Esophagus muscularis mucosa (tissue), 4 donors: ENCODE measurements at regions not wholly inside any gene's neighbourhood (a gene's known extent, or its start where the extent isn't known, plus 50 kb on each side); places are given as distances from the start of the nearest gene placed in this dataset.

ENCODE experiments used
- DNase-seq: peaks from one replicate; pipeline ENCODE4 v3.0.0-alpha.2; 2017; ENCODE audit errors: extremely low spot score
- H3K27ac ChIP-seq, 4 donors: fragments of 200-600 bp; sonication (generic); replicated peaks in 1 of 4; 1 replicate in 3 of 4; 2 replicates in 1 of 4; pipeline ENCODE4 v1.5.1; 2016 to 2019; ENCODE audit warnings: mild to moderate bottlenecking in 1 of 4
- H3K27me3 ChIP-seq, 4 donors: fragments of 200-600 bp; sonication (generic); one replicate each; pipeline versions ENCODE4 v1.5.1 to v1.6.0; 2016 to 2019
- H3K36me3 ChIP-seq, 4 donors: fragments of 200-600 bp; sonication (generic); one replicate each; pipeline ENCODE4 v1.5.1; 2016 to 2019
- H3K4me1 ChIP-seq, 4 donors: fragments of 200-600 bp; sonication (generic); one replicate each; pipeline ENCODE4 v1.5.1; 2016 to 2019
- H3K4me3 ChIP-seq, 4 donors: fragments of 200-600 bp; sonication (generic); 1 replicate in 2 of 4; 2 replicates in 2 of 4; pipeline ENCODE4 v1.5.1; 2016 to 2019; ENCODE audit warnings: mild to moderate bottlenecking in 4 of 4, moderate library complexity in 1 of 4
- H3K9me3 ChIP-seq, 4 donors: fragments of 200-600 bp; sonication (generic); 1 replicate in 3 of 4; 2 replicates in 1 of 4; pipeline ENCODE4 v1.5.1; 2016 to 2019
- CTCF ChIP-seq, 3 experiments: fragments of 200-600 bp in 2 of 3; fragments of 450-650 bp in 1 of 3; sonication (generic) in 2 of 3; IDR thresholded peaks; one replicate each; pipeline ENCODE4 v1.5.1; 2017 to 2019; ENCODE audit warnings: antibody characterized with exemption in 3 of 3, mild to moderate bottlenecking in 2 of 3, moderate library complexity in 1 of 3
- EP300 ChIP-seq: sonication (generic); formaldehyde crosslinking; IDR thresholded peaks from one replicate; pipeline ENCODE4 v1.6.1; 2017; ENCODE audit warnings: antibody characterized with exemption
- POLR2A ChIP-seq: fragments of 450-650 bp; IDR thresholded peaks from one replicate; pipeline ENCODE4 v1.6.1; 2017; ENCODE audit warnings: antibody characterized with exemption, moderate library complexity, mild to moderate bottlenecking, low read depth
- POLR2AphosphoS5 ChIP-seq, 2 donors: sonication (generic); formaldehyde crosslinking; IDR thresholded peaks; one replicate each; pipeline ENCODE4 v1.6.1; 2017; ENCODE audit warnings: antibody characterized with exemption in 2 of 2
- WGBS: methylation state at CpG from one replicate; pipeline ENCODE4 v1.1.5; 2018; 5-methylcytosine and 5-hydroxymethylcytosine counted together
- intact Hi-C: fragments of 100-400 bp; cut with DNase I; formaldehyde crosslinking; loops from one replicate; pipeline ENCODE4 v1.15.1; 2023

DNA sequence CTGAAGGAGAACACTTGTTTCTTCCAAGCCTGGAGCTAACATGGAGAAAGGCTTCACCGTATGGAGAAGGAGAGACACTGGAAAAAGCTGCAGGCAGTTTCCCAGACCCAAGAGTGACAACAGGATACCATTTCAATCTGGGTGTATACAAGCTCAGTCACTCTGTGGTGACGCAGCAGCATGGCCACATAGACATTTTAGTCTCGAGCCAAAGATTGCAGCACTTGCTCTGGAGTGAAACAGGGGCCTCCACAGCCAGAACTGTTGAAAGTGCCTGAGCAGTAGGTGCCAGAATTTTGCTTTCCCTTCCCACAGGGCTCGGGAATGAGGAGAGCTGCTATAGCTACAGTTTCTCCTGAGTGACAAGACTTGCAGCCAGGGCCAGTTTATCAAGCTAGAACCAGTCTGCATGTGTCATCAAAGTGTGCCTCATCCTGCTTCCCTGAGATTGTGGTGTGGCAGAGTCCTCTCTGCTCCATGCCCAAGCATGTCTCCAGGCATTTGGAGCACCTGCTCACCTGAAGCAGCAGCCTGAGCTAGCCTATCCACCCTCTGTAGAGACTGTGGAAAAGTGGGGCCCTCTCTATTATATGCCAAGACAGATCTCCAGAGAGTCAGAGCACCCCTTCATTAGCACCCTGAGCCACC, 234.6 kb upstream of the CDH19 start:
- no peak overlapping the region for H3K4me3 ChIP-seq
- TF ChIP-seq POLR2AphosphoS5 (IDR thresholded peaks at IDR 0.05): no peak
- no peak for TF ChIP-seq EP300
- no peak for TF ChIP-seq CTCF (IDR thresholded peaks at IDR 0.05)
- no peak for TF ChIP-seq POLR2A
- 70% methylated on average over 4 of the region's 4 CpGs for WGBS
- intact Hi-C loops: no loop called here
- H3K27ac ChIP-seq: no peak overlapping the region
- no peaks in the 10 kb centered on the region for H3K9me3 ChIP-seq
- H3K36me3 ChIP-seq: no peaks in the 10 kb centered on the region
- H3K4me1 ChIP-seq: no peaks in the 10 kb centered on the region
- no peaks in the 10 kb centered on the region for H3K27me3 ChIP-seq
- DNase-seq: no peak

- no peaks in the 10 kb centered on the region for H3K36me3 ChIP-seq
- H3K27ac ChIP-seq: no peak overlapping the region
- 58% methylated on average over 4 of the region's 4 CpGs for WGBS
- no peaks in the 10 kb centered on the region for H3K27me3 ChIP-seq
- no peak for DNase-seq
- peaks cover 0 to 6% (median 0%) of the 10 kb centered on the region in 4 donors for H3K9me3 ChIP-seq
- TF ChIP-seq POLR2A (no peak), POLR2AphosphoS5 (IDR thresholded peaks at IDR 0.05) (no peak), CTCF (IDR thresholded peaks at IDR 0.05) (no peak), EP300 (no peak)
- no peak overlapping the region for H3K4me3 ChIP-seq
- H3K4me1 ChIP-seq: no peaks in the 10 kb centered on the region
- intact Hi-C loops: no loop called here
These were observed 229.8 kb upstream of the CDH19 start for GRCh38 chr18:66833646-66834045.

DNA sequence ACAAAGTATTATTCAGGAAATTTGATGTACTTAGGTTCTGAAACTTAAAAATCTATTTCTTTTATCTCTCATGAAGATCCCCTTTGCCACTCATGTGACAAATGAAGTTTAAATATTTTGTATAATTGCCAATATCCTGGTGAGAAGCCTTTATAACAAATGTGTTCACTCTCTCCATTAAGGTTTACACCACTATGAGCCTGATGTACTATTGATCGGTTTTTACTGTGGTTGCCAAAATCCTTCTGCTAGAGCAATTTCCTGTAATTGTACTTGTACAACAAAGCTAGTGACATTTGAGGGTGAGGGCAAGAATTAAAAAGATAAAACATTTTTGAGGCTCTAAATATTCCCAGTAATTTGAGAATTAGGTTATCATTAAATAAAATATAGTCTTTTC, 222.3 kb upstream of the CDH19 start:
- Histone ChIP-seq H3K27me3 (no peaks in the 10 kb centered on the region), H3K36me3 (no peaks in the 10 kb centered on the region), H3K4me1 (no peaks in the 10 kb centered on the region), H3K9me3 (peaks cover 0 to 6% (median 0%) of the 10 kb centered on the region in 4 donors), H3K27ac (no peak overlapping the region), H3K4me3 (no peak overlapping the region)
- intact Hi-C loops: no loop called here
- TF ChIP-seq POLR2A (no peak), POLR2AphosphoS5 (IDR thresholded peaks at IDR 0.05) (no peak), CTCF (IDR thresholded peaks at IDR 0.05) (no peak), EP300 (no peak)
- WGBS: 70% methylated on average over 1 of the region's 1 CpG
- DNase-seq: no peak

DNA sequence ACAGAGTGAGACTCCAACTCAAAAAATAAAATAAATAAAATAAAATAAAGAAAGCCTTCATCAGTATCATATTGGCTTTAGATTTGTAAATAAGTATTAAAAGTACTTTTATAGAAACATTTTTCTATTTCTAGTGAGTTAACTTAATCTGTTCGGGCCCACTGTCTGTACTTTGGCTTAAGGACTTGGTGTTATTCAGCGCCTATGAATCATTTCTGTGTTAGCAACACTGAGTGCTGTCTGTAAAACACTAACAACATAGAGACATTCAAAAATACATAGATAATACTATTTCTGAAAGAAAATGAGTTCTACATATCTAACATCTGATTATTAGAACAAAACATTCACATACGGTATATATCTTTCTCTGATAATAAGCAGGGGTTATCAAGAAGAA, 221.5 kb upstream of the CDH19 start:
- DNase-seq: no peak
- Histone ChIP-seq H3K4me3 (no peak overlapping the region), H3K9me3 (peaks cover 0 to 6% (median 0%) of the 10 kb centered on the region in 4 donors), H3K4me1 (no peaks in the 10 kb centered on the region), H3K27ac (no peak overlapping the region), H3K27me3 (no peaks in the 10 kb centered on the region), H3K36me3 (no peaks in the 10 kb centered on the region)
- 82% methylated on average over 3 of the region's 3 CpGs for WGBS
- no peak for TF ChIP-seq EP300
- TF ChIP-seq CTCF (IDR thresholded peaks at IDR 0.05): no peak
- TF ChIP-seq POLR2A: no peak
- no peak for TF ChIP-seq POLR2AphosphoS5 (IDR thresholded peaks at IDR 0.05)
- intact Hi-C loops: no loop called here

- Histone ChIP-seq H3K4me1 (no peaks in the 10 kb centered on the region), H3K27me3 (no peaks in the 10 kb centered on the region), H3K27ac (no peak overlapping the region), H3K4me3 (no peak overlapping the region), H3K36me3 (no peaks in the 10 kb centered on the region), H3K9me3 (no peaks in the 10 kb centered on the region)
- DNase-seq: no peak
- TF ChIP-seq CTCF (IDR thresholded peaks at IDR 0.05): no peak
- no peak for TF ChIP-seq EP300
- no peak for TF ChIP-seq POLR2A
- TF ChIP-seq POLR2AphosphoS5 (IDR thresholded peaks at IDR 0.05): no peak
- intact Hi-C loops: no loop called here
- WGBS: 85% methylated on average over 1 of the region's 1 CpG
These were observed 215.3 kb upstream of the CDH19 start for GRCh38 chr18:66819235-66819634.
